ENCODE measurements at regions not wholly inside any gene's neighbourhood (a gene's known extent, or its start where the extent isn't known, plus 50 kb on each side); places are given as distances from the start of the nearest gene placed in this dataset.

DNA sequence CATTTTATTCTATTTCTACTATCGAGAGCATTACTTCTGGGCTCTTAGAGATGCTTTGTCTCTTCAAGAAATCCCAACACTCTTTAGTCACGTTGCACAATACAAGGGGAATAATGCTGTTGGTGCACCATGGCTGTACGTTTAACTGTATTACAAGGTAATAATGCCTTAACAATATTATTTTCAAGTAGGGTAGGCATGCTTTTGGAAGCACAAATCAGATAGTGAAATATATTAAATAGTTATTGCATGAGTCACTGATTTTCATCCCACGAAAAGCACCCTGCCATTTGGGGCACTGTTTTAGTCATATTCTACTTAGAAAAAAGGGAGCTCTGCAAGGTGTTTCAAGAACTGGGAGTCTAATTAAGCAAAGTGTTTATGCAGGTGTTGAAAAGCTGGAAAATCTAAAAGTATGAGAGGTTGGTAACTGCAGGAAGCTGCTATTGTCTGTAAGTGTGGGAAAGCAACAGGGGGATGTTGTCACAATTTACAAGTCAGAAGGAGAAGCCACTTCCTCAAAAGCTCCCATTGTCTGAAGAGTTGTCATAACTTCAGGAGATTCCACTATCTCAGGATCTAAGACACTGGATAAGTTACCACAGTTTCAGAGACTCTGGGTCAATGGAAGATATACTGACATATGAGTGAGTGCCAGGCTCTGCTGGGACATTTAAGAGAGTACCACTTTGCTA lies 218.2 kb downstream of the JRKL start:
- TF ChIP-seq, protein P1, sequence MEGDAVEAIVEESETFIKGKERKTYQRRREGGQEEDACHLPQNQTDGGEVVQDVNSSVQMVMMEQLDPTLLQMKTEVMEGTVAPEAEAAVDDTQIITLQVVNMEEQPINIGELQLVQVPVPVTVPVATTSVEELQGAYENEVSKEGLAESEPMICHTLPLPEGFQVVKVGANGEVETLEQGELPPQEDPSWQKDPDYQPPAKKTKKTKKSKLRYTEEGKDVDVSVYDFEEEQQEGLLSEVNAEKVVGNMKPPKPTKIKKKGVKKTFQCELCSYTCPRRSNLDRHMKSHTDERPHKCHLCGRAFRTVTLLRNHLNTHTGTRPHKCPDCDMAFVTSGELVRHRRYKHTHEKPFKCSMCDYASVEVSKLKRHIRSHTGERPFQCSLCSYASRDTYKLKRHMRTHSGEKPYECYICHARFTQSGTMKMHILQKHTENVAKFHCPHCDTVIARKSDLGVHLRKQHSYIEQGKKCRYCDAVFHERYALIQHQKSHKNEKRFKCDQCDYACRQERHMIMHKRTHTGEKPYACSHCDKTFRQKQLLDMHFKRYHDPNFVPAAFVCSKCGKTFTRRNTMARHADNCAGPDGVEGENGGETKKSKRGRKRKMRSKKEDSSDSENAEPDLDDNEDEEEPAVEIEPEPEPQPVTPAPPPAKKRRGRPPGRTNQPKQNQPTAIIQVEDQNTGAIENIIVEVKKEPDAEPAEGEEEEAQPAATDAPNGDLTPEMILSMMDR (IDR thresholded peaks at IDR 0.05), result no peak
- TF ChIP-seq POLR2AphosphoS5 (IDR thresholded peaks at IDR 0.05), result no peak

All from sigmoid colon (tissue), 4 donors.